CD14-positive monocyte (primary cell): ENCODE measurements at regions not wholly inside any gene's neighbourhood (a gene's known extent, or its start where the extent isn't known, plus 50 kb on each side); places are given as distances from the start of the nearest gene placed in this dataset.
A peak's percentile ranks its signal among the peaks of the same experiment; 100 is the strongest.

Experiments
- DNase-seq, 3 donors: peaks; one replicate each; pipeline ENCODE4 v3.0.0-alpha.2; 2011 to 2022
- H2AFZ ChIP-seq: 2 replicates; pipeline ENCODE4 v1.6.0; 2012; ENCODE audit warnings: mild to moderate bottlenecking, low read depth, low read length, inconsistent platforms; ENCODE audit not compliant: insufficient read depth, poor library complexity, severe bottlenecking
- H3K27ac ChIP-seq, 2 donors: 1 replicate in 1 of 2; 2 replicates in 1 of 2; pipeline ENCODE4 v1.5.1; 2012 to 2013; ENCODE audit warnings: low read length in 2 of 2, control low read depth in 1 of 2, inconsistent platforms in 1 of 2, low read depth in 1 of 2, mild to moderate bottlenecking in 1 of 2
- H3K27me3 ChIP-seq, 2 donors: one replicate each; pipeline versions ENCODE4 v1.6.0 to v1.6.1; 2011 to 2013; ENCODE audit warnings: low read length in 2 of 2; ENCODE audit not compliant: control insufficient read depth in 2 of 2, insufficient read depth in 2 of 2
- H3K36me3 ChIP-seq, 2 donors: replicated peaks in 1 of 2; 1 replicate in 1 of 2; 2 replicates in 1 of 2; pipeline versions ENCODE4 v1.5.1 to v1.6.1; 2012 to 2013; ENCODE audit warnings: low read length in 2 of 2, control low read depth in 1 of 2, inconsistent platforms in 1 of 2, mild to moderate bottlenecking in 1 of 2; ENCODE audit not compliant: insufficient read depth in 2 of 2, control insufficient read depth in 1 of 2
- H3K4me1 ChIP-seq, 2 donors: 1 replicate in 1 of 2; 2 replicates in 1 of 2; pipeline versions ENCODE4 v1.5.1 to v1.6.1; 2012 to 2013; ENCODE audit warnings: low read length in 2 of 2, control low read depth in 1 of 2, inconsistent platforms in 1 of 2, mild to moderate bottlenecking in 1 of 2, moderate library complexity in 1 of 2; ENCODE audit not compliant: insufficient read depth in 2 of 2, control insufficient read depth in 1 of 2
- H3K4me2 ChIP-seq: replicated peaks from 2 replicates; pipeline ENCODE3; 2012; ENCODE audit warnings: low read length, moderate library complexity, mild to moderate bottlenecking; ENCODE audit not compliant: poor library complexity, severe bottlenecking; ENCODE audit errors: extremely low read depth
- H3K4me3 ChIP-seq, 3 experiments: fragments of 200-600 bp in 1 of 3; sonication (generic) in 1 of 3; replicated peaks in 1 of 3; 1 replicate in 2 of 3; 2 replicates in 1 of 3; pipeline ENCODE4 v1.5.1; 2011 to 2013; ENCODE audit warnings: low read length in 3 of 3, mild to moderate bottlenecking in 3 of 3, control low read depth in 2 of 3, low read depth in 2 of 3, inconsistent platforms in 1 of 3, moderate library complexity in 1 of 3
- H3K79me2 ChIP-seq: 2 replicates; pipeline ENCODE4 v1.6.0; 2012; ENCODE audit warnings: mild to moderate bottlenecking, control low read depth, inconsistent platforms, low read length, moderate library complexity; ENCODE audit not compliant: insufficient read depth
- H3K9ac ChIP-seq: 2 replicates; pipeline ENCODE4 v1.6.0; 2017; ENCODE audit warnings: low read length, mild to moderate bottlenecking; ENCODE audit not compliant: insufficient read depth, poor library complexity, severe bottlenecking
- H3K9me3 ChIP-seq, 2 donors: replicated peaks in 1 of 2; 1 replicate in 1 of 2; 2 replicates in 1 of 2; pipeline versions ENCODE4 v1.5.1 to v1.6.1; 2012 to 2013; ENCODE audit warnings: low read length in 2 of 2, control low read depth in 1 of 2; ENCODE audit not compliant: control insufficient read depth in 1 of 2, insufficient read depth in 1 of 2
- H4K20me1 ChIP-seq: 2 replicates; pipeline ENCODE4 v1.6.0; 2012; ENCODE audit warnings: mild to moderate bottlenecking, low read length, control low read depth, moderate library complexity; ENCODE audit not compliant: insufficient read depth
- H3K27ac Mint-ChIP-seq, 7 donors: one replicate each; pipeline ENCODE4 v1.8.0; 2020; ENCODE audit warnings: mild to moderate bottlenecking in 7 of 7, mixed read lengths in 7 of 7, moderate library complexity in 6 of 7, inconsistent platforms in 2 of 7
- H3K27me3 Mint-ChIP-seq, 3 donors: one replicate each; pipeline ENCODE4 v1.8.0; 2021 to 2022; ENCODE audit warnings: low read depth in 3 of 3, mild to moderate bottlenecking in 3 of 3, mixed read lengths in 3 of 3, moderate library complexity in 3 of 3, inconsistent platforms in 1 of 3
- H3K36me3 Mint-ChIP-seq, 2 donors: one replicate each; pipeline ENCODE4 v1.8.0; 2020; ENCODE audit warnings: mixed read lengths in 2 of 2, inconsistent platforms in 1 of 2, mild to moderate bottlenecking in 1 of 2
- H3K4me1 Mint-ChIP-seq: one replicate; pipeline ENCODE4 v1.8.0; 2020; ENCODE audit warnings: mild to moderate bottlenecking, mixed read lengths
- H3K4me3 Mint-ChIP-seq, 2 donors: one replicate each; pipeline ENCODE4 v1.8.0; 2020; ENCODE audit warnings: mild to moderate bottlenecking in 2 of 2, mixed read lengths in 2 of 2, moderate library complexity in 1 of 2
- H3K9me3 Mint-ChIP-seq, 7 donors: one replicate each; pipeline ENCODE4 v1.8.0; 2020 to 2022; ENCODE audit warnings: mixed read lengths in 7 of 7, mild to moderate bottlenecking in 6 of 7, moderate library complexity in 6 of 7, inconsistent platforms in 2 of 7
- CTCF ChIP-seq: fragments of 200-600 bp; IDR thresholded peaks from one replicate; pipeline ENCODE4 v1.8.0; 2022; ENCODE audit warnings: antibody characterized with exemption, mild to moderate bottlenecking
- WGBS: methylation state at CpG from one replicate; pipeline ENCODE4 v1.1.5; 2013; ENCODE audit warnings: missing lambda C conversion rate; ENCODE audit not compliant: insufficient coverage; 5-methylcytosine and 5-hydroxymethylcytosine counted together
- intact Hi-C, 2 donors: fragments of 100-400 bp; cut with micrococcal nuclease; formaldehyde crosslinking; loops; one replicate each; pipeline versions ENCODE4 v1.15.0 to v1.15.1; 2023

GRCh38 chr10:128928231-128928836 lies 538.7 kb upstream of the MGMT start:
- H3K4me2 ChIP-seq, result no peak overlapping the region
- intact Hi-C loops, result no loop called here
- H3K4me3 ChIP-seq, result no peak overlapping the region
- DNase-seq, result no peak
- H3K27ac ChIP-seq, result no peak overlapping the region
- 87% methylated on average over 33 of the region's 33 CpGs for WGBS
- no peak overlapping the region for H3K4me3 Mint-ChIP-seq
- H3K36me3 ChIP-seq, result no peaks in the 10 kb centered on the region
- H3K9me3 Mint-ChIP-seq, result peaks cover 1 to 7% (median 3%) of the 10 kb centered on the region in 7 donors
- H3K36me3 Mint-ChIP-seq, result no peaks in the 10 kb centered on the region
- TF ChIP-seq CTCF, result no peak
- H3K27me3 ChIP-seq, result no peaks in the 10 kb centered on the region
- no peaks in the 10 kb centered on the region for H3K4me1 ChIP-seq
- H3K9me3 ChIP-seq, result peaks cover 0 to 4% of the 10 kb centered on the region in 2 donors
- no peak overlapping the region for H3K9ac ChIP-seq
- H2AFZ ChIP-seq, result no peak overlapping the region
- no peaks in the 10 kb centered on the region for H4K20me1 ChIP-seq
- H3K4me1 Mint-ChIP-seq, result no peaks in the 10 kb centered on the region
- H3K27me3 Mint-ChIP-seq, result peaks cover 0 to 9% (median 4%) of the 10 kb centered on the region in 3 donors
- peak overlapping the region in 1 of 7 donors; percentile 34 for H3K27ac Mint-ChIP-seq
- no peaks in the 10 kb centered on the region for H3K79me2 ChIP-seq

GRCh38 chr10:128929131-128929530 lies 537.9 kb upstream of the MGMT start:
- H3K27ac Mint-ChIP-seq, result no peak overlapping the region
- Histone ChIP-seq H3K9ac (no peak overlapping the region), H3K79me2 (no peaks in the 10 kb centered on the region), H3K27me3 (no peaks in the 10 kb centered on the region), H3K4me2 (no peak overlapping the region), H3K27ac (no peak overlapping the region), H3K4me1 (no peaks in the 10 kb centered on the region), H2AFZ (no peak overlapping the region), H4K20me1 (no peaks in the 10 kb centered on the region), H3K4me3 (no peak overlapping the region), H3K36me3 (no peaks in the 10 kb centered on the region), H3K9me3 (peaks cover 0 to 4% of the 10 kb centered on the region in 2 donors)
- no peaks in the 10 kb centered on the region for H3K36me3 Mint-ChIP-seq
- peaks cover 0 to 10% (median 7%) of the 10 kb centered on the region in 3 donors for H3K27me3 Mint-ChIP-seq
- peaks cover 0 to 7% (median 3%) of the 10 kb centered on the region in 7 donors for H3K9me3 Mint-ChIP-seq
- WGBS, result 72% methylated on average over 2 of the region's 8 CpGs
- no peaks in the 10 kb centered on the region for H3K4me1 Mint-ChIP-seq
- no peak overlapping the region for H3K4me3 Mint-ChIP-seq
- intact Hi-C loops, result no loop called here
- no peak for TF ChIP-seq CTCF
- no peak for DNase-seq
